NCI-H82 treated with DMSO at 0.1 percent for 48 hours (cell line): ENCODE measurements at regions not wholly inside any gene's neighbourhood (a gene's known extent, or its start where the extent isn't known, plus 50 kb on each side); places are given as distances from the start of the nearest gene placed in this dataset.
"Not testable (repeated sequence)": the region's sequence is repeated elsewhere in the genome, so short reads cannot be mapped to it uniquely, and the experiment has no call there.

ENCODE experiments used
- DNase-seq: peaks from one replicate; lab custom pipeline; 2025; ENCODE audit not compliant: unreplicated experiment; lab: John Stamatoyannopoulos, UW

DNA sequence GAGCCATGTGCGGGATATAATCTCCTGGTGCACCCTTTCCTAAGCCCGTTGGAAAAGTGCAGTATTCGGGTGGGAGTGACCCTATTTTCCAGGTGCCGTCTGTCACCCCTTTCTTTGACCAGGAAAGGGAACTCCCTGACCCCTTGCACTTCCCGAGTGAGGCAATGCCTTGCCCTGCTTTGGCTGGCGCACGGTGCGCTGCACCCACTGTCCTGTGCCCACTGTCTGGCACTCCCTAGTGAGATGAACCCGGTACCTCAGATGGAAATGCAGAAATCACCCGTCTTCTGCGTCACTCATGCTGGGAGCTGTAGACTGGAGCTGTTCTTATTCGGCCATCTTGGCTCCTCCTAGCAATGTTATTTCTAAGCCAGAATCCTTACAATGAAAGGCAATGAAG, 121.1 kb downstream of the TAF11L14 start:
- DNase-seq, result not testable (repeated sequence)

DNA sequence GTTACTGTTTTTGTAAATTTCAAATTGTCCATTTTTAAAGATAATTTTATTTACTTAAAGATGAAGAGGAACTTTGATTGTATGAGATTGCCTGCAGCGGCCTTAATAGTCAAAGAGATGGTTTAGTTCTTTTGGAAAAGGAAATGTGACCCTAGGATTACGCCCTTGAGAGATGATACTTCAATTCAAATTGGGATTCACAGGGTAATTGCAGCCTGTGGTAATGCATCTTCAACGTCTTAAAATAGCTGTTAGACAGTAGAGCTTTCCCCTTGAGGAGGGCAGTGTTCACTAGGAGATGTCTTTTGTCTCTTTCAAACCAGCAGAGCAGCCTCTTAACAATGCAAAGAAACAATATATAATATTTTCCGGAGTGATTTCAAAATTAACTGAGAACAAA, 127.1 kb downstream of the TAF11L14 start:
- DNase-seq, result no peak

DNA sequence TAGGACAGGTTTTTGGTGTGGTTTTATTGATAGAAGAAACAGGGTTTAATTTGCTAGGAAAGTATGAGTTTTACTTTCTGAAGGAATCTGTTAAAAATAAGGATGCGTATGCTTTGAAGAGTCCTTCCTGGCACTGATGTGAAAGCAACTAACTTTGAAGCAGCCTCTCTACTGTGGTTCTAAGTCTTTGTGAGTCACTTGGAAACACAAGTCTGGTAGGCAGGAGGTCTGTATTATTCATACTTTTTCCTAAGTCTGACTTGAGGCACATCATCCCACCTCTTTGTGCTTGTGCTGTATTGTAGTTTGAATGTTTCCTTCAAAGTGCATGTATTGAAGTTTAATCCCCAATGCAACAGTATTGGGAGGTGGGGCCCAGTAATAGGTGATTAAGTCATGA, 129.0 kb downstream of the TAF11L14 start:
- DNase-seq, result no peak

DNA sequence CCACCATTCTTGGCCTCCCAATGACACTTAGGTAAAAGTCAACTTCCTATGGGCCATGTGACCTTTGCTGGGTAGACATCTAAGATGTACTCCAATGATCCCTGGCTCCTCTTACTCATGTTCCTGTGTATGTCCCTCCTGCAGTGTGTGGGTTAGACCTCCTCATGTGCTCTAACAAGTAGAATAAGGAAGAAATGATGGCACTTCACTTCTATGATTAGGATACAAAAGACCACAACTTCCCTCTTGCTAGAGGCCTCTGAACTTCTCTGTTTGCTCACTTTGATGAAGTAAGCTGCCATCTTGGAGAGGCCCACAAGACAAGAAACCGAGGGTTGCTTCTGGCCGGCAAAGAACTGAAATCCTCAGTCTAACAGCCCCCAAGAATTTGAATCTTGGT, 131.8 kb downstream of the TAF11L14 start:
- DNase-seq, result no peak

DNA sequence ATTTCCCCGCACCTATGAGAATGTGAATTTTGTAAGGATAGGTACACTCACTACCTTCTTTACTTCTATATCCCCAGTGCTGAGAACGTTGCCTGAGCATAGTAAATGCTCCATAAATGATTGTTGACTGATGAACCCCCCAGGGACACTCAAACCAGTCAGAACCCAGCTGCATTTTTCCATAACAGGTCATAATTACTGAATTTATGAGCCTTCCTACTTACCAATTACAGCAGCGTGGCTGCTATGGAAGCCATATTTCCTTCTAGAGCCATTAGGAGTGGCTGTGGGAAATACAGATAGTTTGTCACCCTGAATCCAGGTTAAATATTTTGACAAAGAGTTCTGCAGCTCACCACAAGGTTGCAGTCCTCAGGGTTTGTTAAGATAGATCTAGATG, 135.0 kb downstream of the TAF11L14 start:
- no peak for DNase-seq

DNA sequence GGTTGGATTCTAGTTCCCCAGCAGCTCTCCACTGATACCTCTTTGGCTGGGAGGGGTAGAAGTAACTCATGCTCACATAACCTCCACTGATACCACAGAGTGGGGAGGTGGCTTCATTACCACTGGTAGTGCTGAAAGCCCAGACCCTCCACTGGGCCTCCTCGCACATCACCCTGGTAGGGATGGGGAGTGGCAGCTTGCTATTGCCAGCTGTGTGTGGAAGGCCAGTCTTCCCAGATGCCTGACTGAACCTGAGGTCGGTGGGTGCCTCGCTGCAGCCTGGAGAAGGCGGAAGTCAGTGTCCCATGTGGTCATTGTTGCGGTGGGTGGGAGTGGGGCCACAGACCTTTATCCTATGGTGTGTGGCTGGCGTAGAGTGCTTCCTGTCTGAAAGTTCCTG, 138.0 kb downstream of the TAF11L14 start:
- DNase-seq, result no peak

DNA sequence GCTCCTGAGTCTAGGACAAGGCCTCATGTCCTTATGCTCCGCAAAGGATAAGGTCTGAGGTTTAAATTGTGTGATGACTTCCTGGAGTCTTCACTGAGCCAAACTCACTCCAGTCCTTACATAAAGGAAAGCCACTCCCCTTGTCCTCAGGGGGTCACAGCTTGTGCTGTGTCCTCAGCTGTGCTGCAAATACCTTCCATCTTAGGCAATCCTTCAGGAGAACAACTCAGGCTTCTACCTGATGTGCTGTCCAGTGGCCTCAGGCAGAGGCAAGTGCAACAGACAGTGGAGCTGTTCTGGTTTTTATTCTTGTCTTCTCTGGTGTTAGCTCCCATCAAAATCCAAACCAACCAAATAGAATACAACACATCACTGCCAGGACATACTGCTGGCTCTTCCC, 151.5 kb downstream of the TAF11L14 start:
- no peak for DNase-seq

DNA sequence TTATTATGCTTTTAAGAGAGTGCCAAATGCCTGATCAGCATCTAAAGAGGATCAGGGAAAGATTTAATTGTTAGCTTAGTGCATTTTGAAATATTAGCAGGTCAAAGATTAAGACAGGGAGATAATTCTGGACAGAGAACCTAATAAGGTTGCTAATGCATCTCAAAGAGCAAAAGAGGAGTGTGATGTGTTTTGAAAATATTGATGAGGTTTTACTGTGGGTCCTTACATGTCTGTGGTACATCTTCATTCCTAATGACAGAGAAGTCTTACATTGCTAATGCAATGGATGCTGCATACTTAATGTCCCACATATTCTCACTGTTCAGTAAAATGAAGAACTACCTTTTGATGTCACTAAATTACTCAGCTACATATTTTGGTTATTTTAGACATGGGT, 154.1 kb downstream of the TAF11L14 start:
- DNase-seq, result no peak

DNA sequence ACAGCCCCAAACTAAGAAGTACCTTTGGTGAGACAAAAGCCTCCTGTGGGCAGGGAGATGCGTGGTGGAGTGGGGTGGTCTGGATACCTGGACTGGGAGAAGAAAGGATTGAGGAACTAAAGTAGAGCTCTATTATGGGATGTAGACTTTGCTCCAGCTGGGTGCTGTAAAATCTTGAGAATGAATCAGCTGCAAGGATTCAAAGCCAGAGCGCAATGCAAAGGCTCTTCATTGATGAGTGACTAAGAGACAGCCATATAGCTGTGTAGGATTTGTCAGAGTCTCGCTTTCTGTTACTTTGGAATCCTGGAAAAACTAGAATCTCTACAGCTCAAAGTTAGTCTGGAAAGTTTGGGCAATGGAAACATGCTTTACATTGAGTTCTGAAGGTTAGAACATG, 159.9 kb downstream of the TAF11L14 start:
- no peak for DNase-seq

DNA sequence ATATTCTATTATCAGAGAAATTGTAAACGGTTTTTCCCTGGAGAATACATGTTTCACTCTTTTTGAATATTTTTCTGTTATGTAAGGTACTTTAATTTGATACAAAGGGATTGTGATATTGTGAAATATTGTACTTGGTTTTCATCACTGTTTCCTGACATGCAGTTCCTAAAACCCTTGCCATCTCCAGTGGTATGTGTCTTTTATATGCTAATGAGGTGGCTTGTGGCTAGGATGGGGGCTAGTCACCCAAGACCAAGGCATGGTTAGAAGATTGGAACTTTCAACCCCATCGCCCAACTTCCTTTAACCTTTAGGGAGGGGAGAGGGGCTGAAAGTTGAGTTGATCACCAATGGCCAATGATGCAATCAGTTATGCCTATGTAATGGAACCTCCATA, 160.6 kb downstream of the TAF11L14 start:
- no peak for DNase-seq

DNA sequence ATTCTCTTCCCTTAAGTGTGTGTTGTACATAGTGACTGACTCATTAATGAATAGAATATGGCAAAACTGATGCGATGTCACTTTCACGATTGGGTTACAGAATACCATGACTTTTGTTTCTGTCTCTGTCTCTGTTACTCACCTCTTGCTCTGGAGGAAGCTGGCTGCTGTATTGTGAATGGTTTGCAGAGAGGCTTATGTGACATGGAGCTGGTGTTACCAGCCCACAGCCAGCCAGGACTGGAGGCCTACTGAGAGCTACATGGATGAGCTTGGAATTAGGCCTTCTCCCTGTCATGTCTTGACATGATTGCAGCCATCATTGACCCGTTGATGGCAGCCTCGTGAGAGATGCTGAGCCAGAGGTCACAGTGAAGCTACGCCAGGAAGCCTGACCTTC, 161.9 kb downstream of the TAF11L14 start:
- DNase-seq, result no peak

DNA sequence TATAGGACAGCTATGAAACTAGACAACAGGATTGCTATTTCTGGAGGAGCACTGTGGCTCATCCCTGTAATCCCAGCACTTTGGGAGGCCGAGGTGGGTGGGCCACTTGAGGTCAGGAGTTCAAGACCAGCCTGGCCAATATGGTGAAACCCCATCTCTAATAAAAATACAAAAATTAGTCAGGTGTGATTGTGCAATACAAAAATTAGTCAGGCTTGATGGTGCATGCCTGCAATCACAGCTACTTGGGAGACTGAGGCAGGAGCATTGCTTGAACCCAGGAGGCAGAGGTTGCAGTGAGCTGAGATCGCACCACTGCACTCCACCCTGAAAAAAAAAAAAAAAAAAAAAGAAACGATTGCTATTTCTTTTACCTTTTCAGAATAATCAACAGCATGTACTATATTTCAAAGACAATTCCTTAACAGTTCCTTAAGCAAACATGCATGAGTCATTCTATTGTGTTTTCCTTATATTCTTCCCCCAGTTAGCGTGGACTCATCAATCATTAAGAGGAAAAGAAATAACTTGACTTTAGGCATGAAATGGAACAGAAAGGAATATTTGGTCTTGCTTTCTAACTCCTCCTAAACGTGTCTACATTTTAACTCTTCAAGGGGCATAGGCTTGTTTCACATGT, 162.6 kb downstream of the TAF11L14 start:
- DNase-seq, result no peak

DNA sequence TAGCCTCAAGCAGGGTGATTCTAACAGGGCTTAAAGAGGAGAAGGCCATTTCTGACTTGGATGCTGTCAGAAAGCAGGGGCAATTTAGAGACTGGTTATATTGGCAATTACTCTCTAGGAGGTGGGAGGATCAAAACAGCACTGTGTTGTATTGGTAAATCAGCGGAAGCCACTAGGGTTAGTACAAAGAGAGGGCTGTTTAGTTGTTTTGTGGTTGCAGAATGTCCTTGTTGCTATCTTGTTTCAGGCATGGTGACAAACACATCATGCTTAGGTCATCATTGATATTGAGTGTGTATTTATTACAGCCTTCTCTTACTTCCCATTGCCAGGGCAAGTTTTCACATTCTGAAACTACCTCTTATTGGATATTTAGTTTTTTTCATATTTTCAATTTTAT, 165.3 kb downstream of the TAF11L14 start:
- no peak for DNase-seq

DNA sequence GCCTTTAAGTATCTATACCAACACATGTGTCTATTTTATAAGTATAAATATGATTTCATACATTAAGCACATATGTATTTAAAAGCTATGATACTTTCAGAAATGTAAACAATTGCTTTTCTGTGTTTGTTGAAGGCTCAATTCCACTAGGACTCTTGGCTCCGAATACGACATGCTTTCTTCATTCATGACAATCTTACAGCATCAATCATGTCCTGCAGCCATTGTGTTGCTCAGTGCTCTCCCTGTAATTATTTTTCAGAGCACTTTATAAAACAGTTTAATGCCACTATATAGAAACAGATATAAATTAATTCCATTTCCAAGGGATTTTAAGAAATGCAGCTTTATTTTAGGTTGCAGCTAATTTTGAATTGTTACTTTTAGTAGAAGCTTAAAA, 167.3 kb downstream of the TAF11L14 start:
- DNase-seq, result no peak

DNA sequence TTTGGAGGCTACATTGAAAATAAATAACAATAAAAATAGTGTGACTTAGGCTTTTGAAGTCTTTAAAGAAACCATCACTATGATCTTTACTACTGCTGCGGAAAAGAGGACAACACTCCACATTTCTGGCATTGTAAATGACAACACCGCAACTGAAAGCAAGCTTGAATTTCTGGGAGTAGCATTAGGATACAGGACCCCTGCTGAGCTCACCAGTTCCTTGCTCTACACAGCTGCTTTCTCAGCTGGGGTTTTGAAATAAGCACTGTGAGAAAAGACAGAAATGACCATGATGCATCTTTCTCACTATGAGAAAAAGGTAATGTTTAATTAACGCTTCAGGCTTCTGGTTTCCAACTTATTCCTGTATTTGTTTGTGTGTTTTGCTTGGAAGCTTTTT, 168.0 kb downstream of the TAF11L14 start:
- no peak for DNase-seq

DNA sequence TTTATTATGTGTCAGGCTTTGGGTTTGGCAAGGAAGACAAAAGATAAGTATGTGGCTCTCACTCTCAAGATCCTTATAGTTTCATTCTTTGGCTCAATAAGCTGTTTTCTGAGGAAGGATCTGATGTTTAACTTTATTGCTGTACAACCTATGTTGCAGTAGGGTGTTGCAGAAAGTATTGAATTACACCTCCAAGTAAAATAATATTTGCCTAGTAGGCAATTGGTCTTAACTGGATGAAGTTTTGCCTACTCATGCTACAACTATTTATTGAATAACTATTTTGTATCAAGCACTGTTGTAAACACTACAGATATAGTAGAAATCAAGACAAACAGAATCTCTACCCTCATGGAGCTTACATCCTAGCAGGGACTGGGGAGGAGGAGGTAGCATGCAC, 169.7 kb downstream of the TAF11L14 start:
- DNase-seq, result no peak

DNA sequence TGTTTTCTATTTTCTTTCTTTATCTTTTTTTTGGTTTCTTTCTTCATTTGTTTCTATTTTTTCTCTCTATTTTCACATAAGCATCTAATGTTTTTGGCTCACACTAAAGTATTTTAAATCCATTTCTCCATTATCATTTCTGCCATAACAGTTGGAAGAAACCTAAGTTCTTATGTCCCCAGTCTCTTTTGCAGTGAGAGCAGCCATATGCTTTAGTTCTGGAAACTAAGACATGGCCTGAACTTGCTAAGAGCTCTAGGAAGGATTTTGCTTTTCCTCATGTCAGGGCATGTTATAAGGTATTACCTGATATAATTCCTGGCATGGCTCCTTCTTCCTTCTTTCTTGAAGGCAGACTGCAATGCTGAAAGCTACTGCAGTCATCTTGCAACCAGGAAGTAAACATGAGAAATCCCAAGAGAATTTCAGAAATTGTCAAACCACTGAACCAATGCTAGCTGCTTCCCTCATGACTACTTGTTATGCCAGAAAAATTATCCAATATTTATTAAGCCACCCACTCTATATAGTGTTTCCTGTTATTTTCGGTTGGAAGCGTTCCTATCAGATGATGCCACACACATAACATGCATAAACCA, 171.1 kb downstream of the TAF11L14 start:
- no peak for DNase-seq

DNA sequence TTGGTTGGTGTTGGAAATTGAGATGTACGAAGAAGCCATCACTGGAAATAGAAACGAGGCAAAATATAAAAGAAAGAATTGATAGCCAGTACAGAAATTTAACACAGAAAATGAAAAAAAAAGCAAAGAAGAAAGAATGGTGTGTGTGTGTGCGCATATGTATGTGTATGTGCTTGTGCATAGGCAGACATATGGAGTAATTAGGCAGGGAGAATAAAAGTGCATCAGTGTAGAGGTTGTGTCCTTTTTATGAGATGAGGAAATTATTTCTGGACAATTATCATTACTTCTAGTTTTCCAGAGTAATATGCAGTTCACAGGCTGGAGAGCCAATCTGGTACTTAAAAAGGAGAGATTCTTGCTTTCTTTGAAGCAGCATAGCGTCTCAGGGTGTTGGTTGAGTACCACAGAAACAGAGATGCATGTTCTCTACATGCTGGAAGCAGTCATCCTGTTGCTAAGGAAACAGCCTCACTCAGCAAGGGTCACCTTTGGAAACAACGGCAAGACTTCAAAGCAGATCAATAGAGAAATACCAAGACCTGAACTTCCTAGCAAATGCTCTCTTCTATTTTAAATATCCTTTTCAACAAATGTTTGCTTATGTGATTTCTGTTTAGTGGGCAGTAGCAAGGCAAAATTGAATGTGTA, 172.7 kb downstream of the TAF11L14 start:
- no peak for DNase-seq

DNA sequence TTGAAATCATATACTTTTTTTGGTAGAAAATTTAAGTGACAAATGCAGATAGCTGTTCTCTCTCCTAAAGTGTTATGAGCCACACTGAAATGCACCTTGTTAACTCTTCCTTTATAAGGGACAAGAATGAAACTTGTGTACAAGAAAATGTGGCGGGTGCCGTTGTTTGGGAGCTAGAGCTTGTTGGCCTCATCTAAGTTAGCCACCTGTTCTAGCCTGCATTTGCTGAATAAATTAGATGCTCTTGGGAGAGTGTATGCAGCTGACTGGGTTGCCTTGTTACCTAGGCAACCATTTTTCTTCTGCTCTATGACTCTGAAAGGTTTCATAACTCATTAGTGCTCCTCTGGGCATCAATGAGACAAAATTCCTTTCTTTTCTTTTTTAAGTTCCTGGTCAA, 174.3 kb downstream of the TAF11L14 start:
- no peak for DNase-seq

DNA sequence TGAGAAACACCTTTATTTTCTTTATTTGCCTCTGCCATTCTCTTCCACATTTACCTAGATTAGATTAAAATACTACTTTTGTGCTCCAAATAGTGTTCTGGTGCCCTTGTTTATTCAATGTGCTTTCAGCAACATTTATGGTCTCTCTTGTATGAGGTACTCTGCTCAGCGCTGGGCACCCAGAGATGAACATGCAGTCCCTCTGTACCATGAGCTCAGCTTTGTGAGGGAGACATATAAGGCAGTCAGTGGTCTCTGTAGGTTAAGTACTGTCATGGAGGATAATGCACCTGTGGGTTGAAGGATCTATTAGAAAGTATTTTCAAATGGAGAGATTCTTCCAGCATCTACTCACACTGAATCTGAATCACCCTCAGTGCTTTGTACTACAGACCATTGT, 176.5 kb downstream of the TAF11L14 start:
- DNase-seq, result no peak

DNA sequence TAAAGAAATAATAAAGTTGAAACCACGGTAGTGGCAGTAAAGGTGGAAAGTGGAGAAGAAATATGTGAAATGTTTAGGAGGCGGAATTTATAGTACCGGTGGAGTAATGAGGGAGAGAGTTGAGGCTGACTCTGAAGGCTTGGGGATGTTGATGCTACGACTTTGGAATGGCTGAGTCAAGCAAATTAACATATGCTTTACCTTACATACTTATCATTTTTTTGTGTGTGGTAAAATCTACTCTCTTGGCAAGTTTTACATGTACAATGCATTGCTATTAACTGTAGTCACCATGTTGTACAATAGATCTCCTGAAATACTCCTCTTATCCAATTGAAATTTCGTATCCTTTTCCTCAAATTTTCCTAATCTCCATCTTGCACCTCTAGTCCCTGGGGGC, 179.0 kb downstream of the TAF11L14 start:
- no peak for DNase-seq

DNA sequence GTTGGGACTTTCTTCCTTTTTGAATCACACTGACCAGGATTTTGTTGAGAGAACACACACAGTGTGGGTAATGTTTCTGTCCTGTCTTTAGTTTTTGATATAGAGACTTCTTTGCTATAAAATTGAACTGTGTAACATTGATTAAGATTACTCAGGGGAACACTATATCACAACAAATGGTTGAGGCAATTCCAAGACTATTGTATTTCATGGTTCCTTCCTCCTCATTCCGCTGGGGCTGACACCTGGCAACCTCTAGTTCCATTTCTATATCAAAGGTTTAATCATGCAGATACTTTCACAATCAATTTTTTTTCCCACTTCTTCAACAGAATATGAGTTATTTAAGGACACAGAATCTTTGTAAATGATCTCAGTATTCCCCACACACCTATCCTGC, 182.2 kb downstream of the TAF11L14 start:
- DNase-seq, result no peak

DNA sequence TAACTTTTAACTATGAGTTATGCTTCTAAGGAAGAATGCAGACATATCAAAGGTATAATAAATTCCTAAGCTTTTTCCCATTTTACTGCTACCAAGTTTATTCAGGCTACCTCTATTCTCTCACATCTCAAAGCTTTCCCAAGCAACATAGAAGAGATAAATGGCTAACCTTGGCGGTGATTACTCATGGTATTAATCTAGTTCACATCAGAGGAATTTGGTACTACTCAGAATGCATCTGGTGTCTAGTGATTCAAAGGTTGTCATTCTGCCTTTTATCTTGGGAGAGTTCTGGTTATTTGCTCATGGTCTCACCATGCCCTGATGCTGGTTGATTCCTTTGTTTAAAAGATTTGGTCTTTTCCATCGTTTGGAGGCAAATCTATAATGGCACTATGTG, 182.7 kb downstream of the TAF11L14 start:
- no peak for DNase-seq
